HCT116 (cell line): ENCODE measurements at regions not wholly inside any gene's neighbourhood (a gene's known extent, or its start where the extent isn't known, plus 50 kb on each side); places are given as distances from the start of the nearest gene placed in this dataset.

Experiments
- CTCF ChIP-seq, 3 experiments: fragments of 200-600 bp in 1 of 3; sonication (generic) in 1 of 3; IDR thresholded peaks in 2 of 3; conservative IDR thresholded peaks in 1 of 3; 2 replicates each; pipeline ENCODE4 v1.5.1; 2012 to 2017; ENCODE audit warnings: low read depth in 2 of 3, low read length in 2 of 3, antibody characterized with exemption in 1 of 3, borderline replicate concordance in 1 of 3, control low read depth in 1 of 3, mild to moderate bottlenecking in 1 of 3, mixed read lengths in 1 of 3, mixed run types in 1 of 3, moderate library complexity in 1 of 3; ENCODE audit not compliant: insufficient read depth in 1 of 3
- EGR1 ChIP-seq: IDR thresholded peaks from 2 replicates; pipeline ENCODE4 v1.6.1; 2012; ENCODE audit warnings: low read depth
- ELF1 ChIP-seq: IDR thresholded peaks from 2 replicates; pipeline ENCODE4 v1.6.1; 2012; ENCODE audit warnings: low read depth, borderline replicate concordance
- EZH2 ChIP-seq: fragments of 200-600 bp; sonication (generic); IDR thresholded peaks from 2 replicates; pipeline ENCODE4 v1.6.1; 2017; ENCODE audit warnings: antibody characterized with exemption, mixed run types
- EZH2phosphoT487 ChIP-seq: fragments of 200-600 bp; IDR thresholded peaks from 2 replicates; pipeline ENCODE4 v1.6.1; 2018; ENCODE audit warnings: antibody characterized with exemption, borderline replicate concordance
- POLR2A ChIP-seq: IDR thresholded peaks from 2 replicates; pipeline ENCODE4 v1.7.0; 2011; ENCODE audit warnings: borderline replicate concordance; ENCODE audit not compliant: insufficient read depth, insufficient read length; ENCODE audit errors: extremely low read depth
- POLR2AphosphoS5 ChIP-seq: IDR thresholded peaks from 2 replicates; pipeline ENCODE4 v1.6.1; 2011; ENCODE audit warnings: mild to moderate bottlenecking, low read depth, low read length, moderate library complexity
- REST ChIP-seq: IDR thresholded peaks from 2 replicates; pipeline ENCODE4 v1.6.1; 2012; ENCODE audit warnings: low read depth
- SIN3A ChIP-seq: IDR thresholded peaks from 2 replicates; pipeline ENCODE4 v1.6.1; 2012; ENCODE audit warnings: low read depth
- SP1 ChIP-seq: IDR thresholded peaks from 2 replicates; pipeline ENCODE4 v1.6.1; 2012; ENCODE audit warnings: low read depth
- TF ChIP-seq, protein P1 (sequence below): IDR thresholded peaks from 2 replicates; pipeline ENCODE4 v1.6.1; 2011; ENCODE audit warnings: mild to moderate bottlenecking, low read length, moderate library complexity; ENCODE audit not compliant: insufficient replicate concordance; ENCODE audit errors: extremely low read depth
- TF ChIP-seq, protein P2 (sequence below): IDR thresholded peaks from 2 replicates; pipeline ENCODE4 v1.6.1; 2012
- TF ChIP-seq, protein P3 (sequence below): IDR thresholded peaks from 2 replicates; pipeline ENCODE4 v1.6.1; 2012

DNA sequence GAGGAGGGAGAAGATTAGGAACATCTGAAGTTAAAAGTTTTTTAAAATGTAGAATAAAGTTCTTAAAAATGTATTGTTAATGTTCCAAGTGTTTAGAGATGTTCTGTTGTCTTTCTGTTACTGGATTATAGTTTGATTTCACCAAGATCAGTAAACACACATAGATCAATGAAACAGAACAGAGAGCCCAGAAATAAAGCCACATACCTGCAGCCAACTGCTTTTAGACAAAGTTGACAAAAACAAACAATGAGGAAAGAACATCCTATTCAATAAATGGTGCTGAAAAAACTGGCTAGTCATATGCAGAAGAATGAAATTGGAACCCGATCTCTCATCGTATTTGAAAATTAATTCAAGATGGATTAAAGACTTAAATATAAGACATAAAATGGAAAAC is 966.3 kb upstream of the POU3F4 start:
- no peak for TF ChIP-seq SP1
- no peak for TF ChIP-seq CTCF (IDR thresholded peaks at IDR 0.05 in 2 of 3, conservative IDR thresholded peaks at IDR 0.05 in 1 of 3; ENCODE audit: borderline replicate concordance in 1 of 3, insufficient read depth in 1 of 3, low read depth in 2 of 3, low read length in 2 of 3)
- TF ChIP-seq EGR1 = no peak
- no peak for TF ChIP-seq POLR2A
- TF ChIP-seq, protein P1, sequence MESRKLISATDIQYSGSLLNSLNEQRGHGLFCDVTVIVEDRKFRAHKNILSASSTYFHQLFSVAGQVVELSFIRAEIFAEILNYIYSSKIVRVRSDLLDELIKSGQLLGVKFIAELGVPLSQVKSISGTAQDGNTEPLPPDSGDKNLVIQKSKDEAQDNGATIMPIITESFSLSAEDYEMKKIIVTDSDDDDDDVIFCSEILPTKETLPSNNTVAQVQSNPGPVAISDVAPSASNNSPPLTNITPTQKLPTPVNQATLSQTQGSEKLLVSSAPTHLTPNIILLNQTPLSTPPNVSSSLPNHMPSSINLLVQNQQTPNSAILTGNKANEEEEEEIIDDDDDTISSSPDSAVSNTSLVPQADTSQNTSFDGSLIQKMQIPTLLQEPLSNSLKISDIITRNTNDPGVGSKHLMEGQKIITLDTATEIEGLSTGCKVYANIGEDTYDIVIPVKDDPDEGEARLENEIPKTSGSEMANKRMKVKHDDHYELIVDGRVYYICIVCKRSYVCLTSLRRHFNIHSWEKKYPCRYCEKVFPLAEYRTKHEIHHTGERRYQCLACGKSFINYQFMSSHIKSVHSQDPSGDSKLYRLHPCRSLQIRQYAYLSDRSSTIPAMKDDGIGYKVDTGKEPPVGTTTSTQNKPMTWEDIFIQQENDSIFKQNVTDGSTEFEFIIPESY = no peak
- no peak for TF ChIP-seq POLR2AphosphoS5
- TF ChIP-seq, protein P2, sequence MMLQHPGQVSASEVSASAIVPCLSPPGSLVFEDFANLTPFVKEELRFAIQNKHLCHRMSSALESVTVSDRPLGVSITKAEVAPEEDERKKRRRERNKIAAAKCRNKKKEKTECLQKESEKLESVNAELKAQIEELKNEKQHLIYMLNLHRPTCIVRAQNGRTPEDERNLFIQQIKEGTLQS = no peak
- no peak for TF ChIP-seq EZH2
- no peak for TF ChIP-seq ELF1
- TF ChIP-seq EZH2phosphoT487 = no peak
- TF ChIP-seq REST = no peak
- TF ChIP-seq, protein P3, sequence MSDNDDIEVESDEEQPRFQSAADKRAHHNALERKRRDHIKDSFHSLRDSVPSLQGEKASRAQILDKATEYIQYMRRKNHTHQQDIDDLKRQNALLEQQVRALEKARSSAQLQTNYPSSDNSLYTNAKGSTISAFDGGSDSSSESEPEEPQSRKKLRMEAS = no peak
- TF ChIP-seq SIN3A = no peak
